NB4 (cell line): ENCODE measurements at regions not wholly inside any gene's neighbourhood (a gene's known extent, or its start where the extent isn't known, plus 50 kb on each side); places are given as distances from the start of the nearest gene placed in this dataset.

Source experiments
- CTCF ChIP-seq: IDR thresholded peaks from one replicate; pipeline ENCODE4 v1.5.1; 2012; ENCODE audit warnings: low read depth, low read length
- MAX ChIP-seq: IDR thresholded peaks from 2 replicates; pipeline ENCODE4 v1.6.1; 2011; ENCODE audit warnings: low read depth, low read length
- MYC ChIP-seq: IDR thresholded peaks from 2 replicates; pipeline ENCODE4 v1.6.1; 2011; ENCODE audit warnings: low read depth, low read length
- POLR2A ChIP-seq: IDR thresholded peaks from 2 replicates; pipeline ENCODE4 v1.6.1; 2011; ENCODE audit warnings: mild to moderate bottlenecking; ENCODE audit not compliant: insufficient read length; ENCODE audit errors: extremely low read depth

GRCh38 chr4:149951152-149951900, 126.9 kb upstream of the DCLK2 start:
- TF ChIP-seq CTCF, result no peak
- TF ChIP-seq POLR2A, result no peak
- TF ChIP-seq MAX, result no peak
- TF ChIP-seq MYC, result no peak
